Urinary bladder (tissue), 3 donors: ENCODE measurements at regions not wholly inside any gene's neighbourhood (a gene's known extent, or its start where the extent isn't known, plus 50 kb on each side); places are given as distances from the start of the nearest gene placed in this dataset.

Experiments
- DNase-seq: peaks from one replicate; pipeline ENCODE4 v3.0.0-alpha.2; 2015; ENCODE audit errors: extremely low spot score
- H3K27ac ChIP-seq: one replicate; pipeline ENCODE4 v1.5.1; 2013; ENCODE audit warnings: low read depth, mild to moderate bottlenecking, moderate library complexity
- H3K36me3 ChIP-seq: one replicate; pipeline ENCODE4 v1.6.1; 2013; ENCODE audit warnings: mild to moderate bottlenecking, moderate library complexity; ENCODE audit not compliant: insufficient read depth
- H3K4me1 ChIP-seq: one replicate; pipeline ENCODE4 v1.6.1; 2013; ENCODE audit warnings: mild to moderate bottlenecking, moderate library complexity; ENCODE audit not compliant: insufficient read depth
- H3K4me3 ChIP-seq: one replicate; pipeline ENCODE4 v1.5.1; 2013; ENCODE audit warnings: low read depth, low read length
- WGBS: extraction: QIAGEN DNeasy Blood & Tissue Kit; methylation state at CpG from one replicate; pipeline ENCODE4 v1.1.7; 2013; 5-methylcytosine and 5-hydroxymethylcytosine counted together
- donor health status: healthy with polysubstance abuse.
- donor health status: healthy.

DNA sequence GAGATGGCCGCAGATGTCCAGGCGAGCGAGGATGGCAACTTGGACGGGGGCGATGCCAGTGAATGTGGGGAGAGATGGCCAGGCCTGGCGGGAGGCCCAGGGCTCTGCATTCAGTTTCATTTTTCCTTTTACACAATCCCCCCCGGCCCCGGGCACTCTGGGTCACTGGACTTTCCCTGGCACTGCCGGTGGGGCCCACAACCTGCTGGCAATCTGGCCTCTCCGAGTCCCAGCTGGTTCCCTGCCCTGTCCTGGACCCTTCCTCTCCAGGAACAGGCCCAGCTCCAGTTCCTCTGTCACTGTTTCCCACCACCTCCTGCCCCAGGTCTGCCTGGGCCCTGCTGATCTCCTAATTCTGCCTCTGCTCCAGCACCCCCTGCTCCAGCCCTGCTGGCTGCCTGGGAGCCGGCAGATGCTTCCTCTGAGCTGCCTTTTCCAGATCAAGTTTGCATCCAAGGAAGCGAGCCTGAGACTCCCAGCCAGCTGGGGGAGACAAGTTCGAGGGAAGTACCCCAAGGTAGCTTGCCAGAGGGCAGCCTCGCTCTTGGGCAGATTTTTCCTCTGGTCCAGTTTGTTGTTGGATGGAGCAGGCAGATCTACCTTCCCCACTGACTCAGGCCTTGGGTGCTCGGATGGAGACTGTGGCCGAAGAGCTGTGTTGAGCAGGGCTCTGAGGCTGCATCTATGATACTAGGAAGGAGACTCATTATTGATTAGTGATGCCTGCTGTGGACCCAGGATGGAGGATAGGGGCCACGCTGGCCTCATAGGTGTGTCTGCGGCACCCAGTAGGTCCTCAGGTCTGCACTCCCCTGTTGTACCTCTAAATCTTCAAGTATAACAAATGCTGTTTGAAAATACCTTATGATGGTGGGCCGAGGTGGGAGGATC, 83.2 kb downstream of the CEBPB start:
- no peak overlapping the region for H3K27ac ChIP-seq
- H3K4me3 ChIP-seq: no peak overlapping the region
- H3K4me1 ChIP-seq: no peaks in the 10 kb centered on the region
- H3K36me3 ChIP-seq: no peaks in the 10 kb centered on the region
- 81% methylated on average over 19 of the region's 19 CpGs for WGBS
- no peak for DNase-seq

DNA sequence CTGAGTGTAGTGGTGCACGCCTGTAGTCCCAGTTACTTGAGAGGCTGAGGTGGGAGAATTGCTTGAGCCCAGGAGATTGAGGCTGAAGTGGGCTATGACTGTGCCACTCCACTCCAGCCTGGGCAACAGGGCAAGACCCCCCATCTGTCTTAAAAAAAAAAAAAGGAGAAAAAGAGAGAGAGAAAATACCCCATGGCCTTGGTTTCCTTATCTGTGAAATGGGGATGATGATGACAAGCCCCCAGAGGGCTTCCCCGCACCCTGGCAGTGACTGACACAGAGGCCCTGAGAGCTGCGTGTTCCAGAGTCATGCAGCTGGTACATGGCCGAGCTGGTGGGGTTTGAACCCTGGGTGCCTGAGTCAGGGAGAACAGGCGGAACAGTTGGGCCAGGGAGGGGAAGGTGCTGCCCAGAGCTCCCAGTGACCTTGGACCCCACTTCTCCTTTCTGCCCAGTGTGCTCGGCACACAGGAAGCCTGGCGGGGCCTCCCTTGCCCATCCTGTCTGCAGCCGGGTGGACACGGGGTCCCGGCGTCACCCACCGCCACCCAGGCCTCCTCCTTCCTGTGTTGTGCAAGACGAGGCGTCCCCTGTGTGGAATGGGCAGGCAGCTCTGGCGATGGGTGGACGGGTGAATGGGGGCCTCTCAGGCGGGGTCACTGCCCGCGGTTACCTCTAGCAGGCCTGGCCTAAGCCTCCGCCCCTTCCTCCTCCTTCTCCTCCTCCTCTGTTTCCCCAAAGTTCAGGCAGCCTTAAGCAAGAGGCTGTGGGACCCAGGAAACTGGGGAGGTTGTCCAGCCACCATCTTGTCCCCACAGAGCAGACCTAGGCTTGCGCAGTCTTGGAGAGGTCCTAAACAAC, 84.2 kb downstream of the CEBPB start:
- no peak for DNase-seq
- Histone ChIP-seq H3K27ac (no peak overlapping the region), H3K4me1 (no peaks in the 10 kb centered on the region), H3K4me3 (no peak overlapping the region), H3K36me3 (no peaks in the 10 kb centered on the region)
- 83% methylated on average over 21 of the region's 21 CpGs for WGBS

GRCh38 chr20:50276119-50277063, 85.8 kb downstream of the CEBPB start:
- H3K27ac ChIP-seq: no peak overlapping the region
- WGBS: 90% methylated on average over 19 of the region's 19 CpGs
- no peak overlapping the region for H3K4me3 ChIP-seq
- H3K36me3 ChIP-seq: no peaks in the 10 kb centered on the region
- no peak for DNase-seq
- H3K4me1 ChIP-seq: no peaks in the 10 kb centered on the region

DNA sequence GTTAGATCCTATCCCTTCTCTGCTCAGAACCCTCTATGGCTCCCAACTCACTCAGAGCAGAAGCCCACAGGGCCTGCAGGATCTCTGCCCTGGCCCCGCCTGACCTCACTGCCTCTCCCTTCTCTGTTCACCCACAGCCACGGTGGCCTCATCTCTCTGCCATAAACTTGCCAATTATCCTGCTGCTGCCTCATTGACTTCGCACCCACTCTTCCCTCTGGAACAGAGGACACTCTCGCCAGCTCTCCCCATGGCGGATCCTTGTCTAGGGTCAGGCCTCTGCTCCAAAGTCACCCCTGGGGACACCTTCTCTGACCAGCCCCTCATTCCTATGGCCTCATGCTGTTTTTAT, 86.4 kb downstream of the CEBPB start:
- Histone ChIP-seq H3K4me3 (no peak overlapping the region), H3K36me3 (no peaks in the 10 kb centered on the region), H3K4me1 (no peaks in the 10 kb centered on the region), H3K27ac (no peak overlapping the region)
- 87% methylated on average over 5 of the region's 5 CpGs for WGBS
- no peak for DNase-seq

- H3K4me3 ChIP-seq: no peak overlapping the region
- no peaks in the 10 kb centered on the region for H3K4me1 ChIP-seq
- WGBS: 86% methylated on average over 16 of the region's 16 CpGs
- no peak overlapping the region for H3K27ac ChIP-seq
- DNase-seq: no peak
- no peaks in the 10 kb centered on the region for H3K36me3 ChIP-seq
Observed at GRCh38 chr20:50277460-50278376, 87.1 kb downstream of the CEBPB start.

- H3K4me3 ChIP-seq: no peak overlapping the region
- no peak overlapping the region for H3K27ac ChIP-seq
- no peaks in the 10 kb centered on the region for H3K36me3 ChIP-seq
- DNase-seq: no peak
- no peaks in the 10 kb centered on the region for H3K4me1 ChIP-seq
- 54% methylated on average over 5 of the region's 5 CpGs for WGBS
Observed at GRCh38 chr20:50278377-50278683, 87.7 kb downstream of the CEBPB start.

DNA sequence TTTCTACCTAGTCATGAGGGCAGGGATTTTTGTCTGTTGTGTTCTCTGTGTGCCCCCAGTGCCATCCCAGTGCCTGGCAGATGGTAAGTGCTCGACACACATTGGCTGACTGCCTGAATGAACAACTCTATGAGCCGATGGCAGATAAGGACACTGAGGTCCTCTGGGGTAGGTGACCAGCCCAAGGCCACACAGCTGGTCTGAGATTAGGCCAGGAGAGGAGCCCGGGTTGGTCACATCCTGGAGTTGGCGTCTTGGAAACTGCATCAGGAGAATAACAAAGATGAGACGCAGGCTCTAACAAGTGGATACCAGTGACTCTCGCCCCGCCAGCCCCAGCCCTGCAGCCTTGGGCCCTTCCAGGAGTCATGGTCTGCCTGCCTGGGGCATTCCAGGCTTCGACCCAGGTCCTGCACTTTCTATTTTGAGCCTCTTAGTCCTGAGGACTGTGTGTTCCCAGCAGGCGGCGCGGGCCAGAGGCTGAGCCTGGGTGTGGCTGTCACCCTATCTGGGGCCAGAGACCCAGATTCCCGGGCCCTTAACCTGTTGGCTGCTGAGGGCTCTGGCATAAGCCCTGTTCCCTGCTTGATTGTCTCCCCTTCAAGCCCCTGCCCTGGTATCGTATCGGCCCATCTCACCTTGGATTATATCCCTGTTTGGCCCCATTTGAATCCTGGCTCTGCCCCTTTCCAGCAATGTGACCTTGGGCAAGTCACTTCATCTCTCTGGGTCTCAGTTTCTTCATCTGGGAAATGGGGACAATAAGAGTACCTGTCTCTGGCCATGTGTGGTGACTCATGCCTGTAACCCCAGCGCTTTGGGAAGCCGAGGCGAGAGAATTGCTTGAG, 88.3 kb downstream of the CEBPB start:
- 64% methylated on average over 17 of the region's 17 CpGs for WGBS
- DNase-seq: no peak
- H3K27ac ChIP-seq: no peak overlapping the region
- H3K36me3 ChIP-seq: no peaks in the 10 kb centered on the region
- no peaks in the 10 kb centered on the region for H3K4me1 ChIP-seq
- no peak overlapping the region for H3K4me3 ChIP-seq

DNA sequence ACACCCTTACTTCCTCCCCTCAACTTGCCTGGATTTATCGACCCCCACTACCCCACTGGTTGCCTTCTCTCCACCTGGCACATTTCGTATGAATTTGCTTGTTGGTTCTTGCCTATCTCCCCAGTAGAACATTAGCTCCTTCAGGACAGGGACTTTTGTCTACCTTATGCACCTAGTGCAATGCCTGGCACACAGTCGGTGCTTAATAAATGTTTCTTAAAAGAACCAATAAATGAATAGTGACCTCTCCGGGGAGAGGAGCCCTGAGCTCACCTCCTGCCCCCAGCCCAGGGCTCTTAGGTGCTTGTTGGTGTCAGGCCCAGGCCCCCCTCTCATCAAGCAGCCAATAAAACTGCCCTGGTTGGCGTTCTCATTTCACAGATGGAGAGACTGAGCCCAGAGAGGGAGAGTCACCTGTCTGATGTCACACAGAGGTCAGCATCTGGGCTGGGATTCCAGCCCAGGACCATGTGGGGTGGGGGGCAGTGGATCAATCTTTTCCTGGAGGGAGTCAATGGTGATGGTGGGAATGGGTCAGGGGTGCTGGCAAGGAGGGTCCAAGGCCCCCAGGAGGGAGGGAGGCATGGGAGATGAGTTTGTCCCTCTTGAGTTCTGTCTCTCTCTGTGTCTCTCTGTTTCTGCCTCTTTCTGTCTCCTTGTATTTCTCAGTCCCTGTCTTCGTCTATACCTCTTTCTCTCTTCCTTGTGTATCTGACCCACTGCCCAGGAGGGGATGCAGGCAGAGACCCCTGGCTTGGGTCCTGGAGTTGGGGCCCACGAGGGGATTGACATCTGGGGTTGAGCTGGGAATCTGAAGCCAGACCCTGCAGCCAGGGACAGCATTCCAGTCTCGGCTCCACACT, 89.6 kb downstream of the CEBPB start:
- no peaks in the 10 kb centered on the region for H3K36me3 ChIP-seq
- no peak overlapping the region for H3K27ac ChIP-seq
- no peak for DNase-seq
- 75% methylated on average over 8 of the region's 8 CpGs for WGBS
- H3K4me1 ChIP-seq: no peaks in the 10 kb centered on the region
- H3K4me3 ChIP-seq: no peak overlapping the region

DNA sequence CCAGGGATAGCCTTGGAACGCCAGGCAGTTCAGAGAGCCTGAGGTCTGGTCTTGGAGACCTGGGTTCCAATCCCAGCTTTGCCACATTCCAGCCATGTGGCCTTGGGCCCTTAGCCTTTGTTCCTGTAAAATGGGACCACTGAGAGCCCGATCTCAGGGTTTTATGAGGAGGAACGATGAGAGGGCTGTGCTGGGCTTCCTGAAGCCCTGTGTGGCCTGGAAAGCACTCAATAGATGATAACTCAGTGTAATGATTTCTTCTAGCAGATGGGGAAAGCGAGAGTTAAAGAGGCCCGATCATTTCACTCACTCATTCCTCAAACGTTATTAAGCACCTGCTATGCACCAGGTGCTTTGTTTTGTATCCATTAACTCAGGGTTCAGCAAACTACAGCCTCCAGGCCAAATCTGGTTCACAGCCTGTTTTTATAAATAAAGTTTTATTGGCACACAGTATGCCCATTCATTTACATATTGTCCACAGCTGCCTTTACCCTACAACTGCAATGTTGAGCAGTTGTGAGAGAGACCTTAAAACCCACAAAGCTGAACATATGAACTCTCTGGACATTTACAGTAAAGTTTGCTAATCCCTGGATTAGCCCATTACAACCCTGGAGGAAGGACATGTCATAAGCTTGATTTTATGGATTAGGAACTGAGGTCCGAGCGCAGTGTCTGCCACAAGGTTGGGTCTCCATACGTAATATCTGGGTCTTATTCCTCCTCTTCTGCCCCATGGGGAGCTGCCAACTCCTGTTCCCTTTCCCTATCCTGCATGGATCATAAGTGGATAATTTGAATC, 90.4 kb downstream of the CEBPB start:
- H3K36me3 ChIP-seq: no peaks in the 10 kb centered on the region
- no peak for DNase-seq
- WGBS: 91% methylated on average over 9 of the region's 9 CpGs
- no peaks in the 10 kb centered on the region for H3K4me1 ChIP-seq
- no peak overlapping the region for H3K27ac ChIP-seq
- H3K4me3 ChIP-seq: no peak overlapping the region

DNA sequence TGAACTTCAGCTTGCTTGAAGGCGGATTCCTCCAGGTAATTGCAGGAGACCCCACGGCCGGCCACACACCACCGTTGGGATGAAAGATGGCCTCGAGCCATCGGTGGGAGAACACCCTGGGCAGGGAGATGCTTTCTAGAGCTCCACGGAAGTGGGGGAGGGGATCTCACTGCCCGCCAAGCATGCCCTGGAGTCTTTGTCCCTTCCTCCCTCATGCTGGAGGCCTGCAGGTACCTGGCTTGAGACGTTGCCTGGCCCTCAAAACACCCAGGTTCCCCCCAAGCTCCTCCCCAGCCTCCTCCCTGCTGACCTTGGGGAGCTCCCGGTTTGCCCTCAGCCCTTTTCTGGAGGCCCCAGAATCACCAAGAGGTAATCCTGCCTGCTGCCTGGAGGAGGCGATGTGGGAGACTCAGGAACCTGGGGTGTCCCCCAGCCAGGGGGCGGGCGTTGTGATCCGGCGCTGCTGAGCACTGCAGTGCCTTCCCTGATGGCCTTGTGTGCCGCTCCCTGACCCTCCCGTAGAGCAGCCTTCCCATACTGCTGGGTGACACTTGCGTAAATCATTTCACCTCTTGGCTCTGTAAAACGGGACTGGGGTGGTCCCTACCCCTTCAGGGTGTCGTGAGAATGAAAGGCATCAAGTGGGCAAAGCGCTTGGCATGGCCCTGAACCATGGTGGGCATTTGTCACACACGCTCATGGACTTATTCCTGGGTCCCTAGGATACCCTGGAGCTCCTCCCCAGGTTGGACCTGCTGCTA, 91.4 kb downstream of the CEBPB start:
- DNase-seq: no peak
- WGBS: 86% methylated on average over 22 of the region's 22 CpGs
- Histone ChIP-seq H3K27ac (no peak overlapping the region), H3K4me1 (no peaks in the 10 kb centered on the region), H3K36me3 (no peaks in the 10 kb centered on the region), H3K4me3 (no peak overlapping the region)
